ENCODE measurements at regions not wholly inside any gene's neighbourhood (a gene's known extent, or its start where the extent isn't known, plus 50 kb on each side); places are given as distances from the start of the nearest gene placed in this dataset.
"Not testable (repeated sequence)": the region's sequence is repeated elsewhere in the genome, so short reads cannot be mapped to it uniquely, and the experiment has no call there.

DNA sequence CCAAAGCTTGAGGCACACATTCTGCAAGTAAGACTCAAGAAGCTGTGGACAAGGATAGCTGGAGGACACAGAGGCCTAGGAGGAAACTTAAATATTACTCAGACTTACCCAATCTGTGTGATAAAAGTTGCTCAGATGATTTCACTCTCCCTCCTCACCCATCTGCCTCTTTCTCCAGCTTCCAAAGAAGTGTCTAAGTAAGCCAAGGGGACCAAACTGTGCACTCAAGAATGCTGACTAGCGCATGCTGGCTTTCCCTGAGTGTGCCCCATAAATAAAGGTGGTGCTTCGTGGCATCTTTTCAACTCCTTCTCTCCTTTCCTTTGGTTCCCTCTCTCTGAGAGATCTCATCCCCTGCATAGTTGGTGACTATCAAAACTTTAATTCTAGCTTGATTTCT, 211.0 kb upstream of the LMCD1 start:
- in situ Hi-C loops (cut with HindIII; ENCODE audit: low pct_unique_long_range_greater_than_20kb, low sequenced_read_pairs), result no loop called here
- DNase-seq (ENCODE audit: low read depth, low spot score), result no peak

GRCh38 chr3:8296461-8296860, 205.2 kb upstream of the LMCD1 start:
- in situ Hi-C loops (cut with HindIII; ENCODE audit: low pct_unique_long_range_greater_than_20kb, low sequenced_read_pairs), result no loop called here
- DNase-seq (ENCODE audit: low read depth, low spot score), result no peak

DNA sequence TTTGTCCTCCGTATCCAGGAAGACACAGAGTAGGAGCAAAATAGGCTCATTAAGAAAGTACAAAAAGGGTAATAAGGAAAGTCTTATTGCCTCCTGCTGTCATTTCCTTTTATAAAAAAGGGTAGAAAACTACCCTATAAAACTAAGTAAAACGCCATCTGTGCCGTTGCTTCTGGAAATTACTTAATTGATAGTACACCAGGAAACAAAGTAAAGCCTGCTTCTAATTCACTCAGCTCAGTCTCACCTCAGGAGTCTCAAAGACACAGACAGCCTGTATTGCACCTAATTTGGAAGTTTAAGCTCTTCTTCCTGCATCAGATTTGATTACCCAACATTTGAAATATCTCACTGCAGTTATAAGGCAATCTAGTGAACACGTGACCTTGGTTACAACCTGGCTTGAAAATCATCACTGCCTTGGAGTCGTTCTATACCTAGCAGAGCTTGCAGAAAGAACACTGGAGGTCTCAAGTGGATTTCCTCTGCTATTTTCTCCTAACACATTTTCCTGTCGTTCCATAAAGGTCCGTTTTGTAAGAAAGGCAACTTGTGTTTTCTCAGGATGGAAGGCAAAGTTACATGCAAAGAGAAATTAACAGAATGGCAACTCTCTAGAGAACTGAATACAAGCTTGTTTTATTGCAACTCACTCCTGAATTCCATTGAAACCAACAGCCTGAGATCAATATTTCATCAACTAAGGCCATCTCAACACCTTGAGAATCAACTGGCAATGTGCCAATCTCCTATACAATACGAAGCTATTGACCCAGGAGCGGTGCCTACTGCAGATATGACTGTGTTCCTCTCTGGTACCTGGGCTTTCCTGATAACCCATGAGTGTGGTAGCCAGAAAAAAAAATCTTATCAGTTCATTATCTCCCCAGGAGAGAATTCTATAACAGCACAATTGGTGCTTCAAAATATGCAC, 203.3 kb upstream of the LMCD1 start:
- no peak for DNase-seq (ENCODE audit: low read depth, low spot score)
- in situ Hi-C loops (cut with HindIII; ENCODE audit: low pct_unique_long_range_greater_than_20kb, low sequenced_read_pairs), result no loop called here

DNA sequence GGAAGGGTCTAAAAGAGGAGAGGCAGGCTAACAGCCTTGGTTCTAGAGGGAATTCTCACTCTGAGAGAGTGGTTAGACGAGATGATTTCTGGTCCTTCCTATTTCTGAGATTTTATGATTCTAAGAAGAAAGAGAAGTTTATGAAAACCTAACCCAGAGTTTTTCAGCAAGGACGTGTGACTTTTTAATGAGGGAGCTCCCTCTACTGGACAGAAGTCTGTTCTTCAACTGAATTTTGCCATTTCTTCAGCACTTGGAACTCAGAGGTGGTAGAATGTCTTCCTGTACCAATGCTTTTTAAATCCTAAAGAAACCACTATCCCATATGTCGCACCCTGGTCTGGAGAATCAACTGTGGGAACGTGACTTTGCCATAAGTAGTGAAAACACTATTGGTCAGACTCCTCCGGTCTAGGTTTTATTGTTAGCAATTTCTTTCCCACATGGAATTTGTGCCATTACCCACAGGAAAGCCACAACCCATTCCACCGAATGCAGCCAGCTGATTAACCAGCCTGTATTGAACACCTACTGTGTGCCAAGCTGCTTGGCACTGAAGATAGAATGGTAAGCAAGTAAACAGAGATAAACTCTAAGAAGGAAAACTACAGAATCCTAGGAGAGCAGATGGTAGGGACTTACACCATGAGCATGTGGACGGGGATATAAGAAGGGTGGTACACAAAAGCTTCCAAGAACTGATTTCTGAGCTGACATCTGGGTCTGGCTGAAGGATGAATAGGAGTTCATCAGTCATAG, 199.5 kb upstream of the LMCD1 start:
- DNase-seq (ENCODE audit: low read depth, low spot score), result peak; percentile 70
- in situ Hi-C loops (cut with HindIII; ENCODE audit: low pct_unique_long_range_greater_than_20kb, low sequenced_read_pairs), result no loop called here

- in situ Hi-C loops (cut with HindIII; ENCODE audit: low pct_unique_long_range_greater_than_20kb, low sequenced_read_pairs), result no loop called here
- DNase-seq (ENCODE audit: low read depth, low spot score), result no peak
These were observed 198.2 kb upstream of the LMCD1 start for GRCh38 chr3:8303466-8303865.

DNA sequence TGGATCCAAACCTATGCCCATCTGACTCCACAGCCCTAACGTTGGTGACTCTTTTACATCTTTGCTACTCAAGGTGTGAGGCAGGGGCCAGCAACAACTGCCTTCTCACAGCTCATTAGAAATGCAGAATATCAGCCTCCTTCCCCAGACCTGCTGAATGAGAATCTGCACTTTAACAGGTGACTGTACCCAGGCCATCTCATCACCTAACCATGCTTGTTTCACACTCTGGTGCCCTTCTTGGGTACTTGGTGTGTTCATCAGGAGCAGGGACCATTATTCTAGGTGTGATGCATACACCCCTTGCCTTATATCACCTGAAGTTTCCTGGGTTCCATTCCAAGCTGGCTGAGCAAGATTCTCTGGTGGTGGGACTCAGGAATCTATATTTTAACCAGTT, 196.3 kb upstream of the LMCD1 start:
- in situ Hi-C loops (cut with HindIII; ENCODE audit: low pct_unique_long_range_greater_than_20kb, low sequenced_read_pairs), result no loop called here
- no peak for DNase-seq (ENCODE audit: low read depth, low spot score)

DNA sequence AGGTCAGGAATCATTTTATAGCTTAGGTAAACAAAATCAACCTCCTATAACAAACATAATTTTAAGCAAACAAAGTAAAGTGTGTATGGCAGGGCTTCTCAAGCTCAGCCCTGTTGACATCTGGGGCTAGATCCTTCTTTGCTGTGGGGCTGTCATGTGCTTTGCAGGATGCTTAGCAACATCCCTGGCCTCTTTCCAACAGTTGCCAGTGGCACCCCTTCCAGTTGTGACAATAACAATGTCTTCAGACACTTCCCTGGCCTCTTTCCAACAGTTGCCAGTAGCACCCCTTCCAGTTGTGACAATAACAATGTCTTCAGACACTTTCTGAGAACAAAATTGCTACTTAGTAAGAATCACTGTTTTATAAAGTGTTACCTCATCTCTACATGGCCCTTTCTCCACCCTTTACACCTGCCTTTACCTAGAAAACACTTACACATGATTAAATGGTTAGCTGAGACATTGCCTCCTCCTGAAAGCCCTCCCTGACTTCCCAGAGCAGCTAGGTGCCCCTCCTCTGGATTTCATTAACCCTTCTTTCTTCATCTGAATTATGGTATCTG, 194.0 kb upstream of the LMCD1 start:
- DNase-seq (ENCODE audit: low read depth, low spot score), result no peak
- in situ Hi-C loops (cut with HindIII; ENCODE audit: low pct_unique_long_range_greater_than_20kb, low sequenced_read_pairs), result no loop called here

- in situ Hi-C loops (cut with HindIII; ENCODE audit: low pct_unique_long_range_greater_than_20kb, low sequenced_read_pairs), result no loop called here
- no peak for DNase-seq (ENCODE audit: low read depth, low spot score)
These were observed 190.3 kb upstream of the LMCD1 start for GRCh38 chr3:8311321-8311720.

DNA sequence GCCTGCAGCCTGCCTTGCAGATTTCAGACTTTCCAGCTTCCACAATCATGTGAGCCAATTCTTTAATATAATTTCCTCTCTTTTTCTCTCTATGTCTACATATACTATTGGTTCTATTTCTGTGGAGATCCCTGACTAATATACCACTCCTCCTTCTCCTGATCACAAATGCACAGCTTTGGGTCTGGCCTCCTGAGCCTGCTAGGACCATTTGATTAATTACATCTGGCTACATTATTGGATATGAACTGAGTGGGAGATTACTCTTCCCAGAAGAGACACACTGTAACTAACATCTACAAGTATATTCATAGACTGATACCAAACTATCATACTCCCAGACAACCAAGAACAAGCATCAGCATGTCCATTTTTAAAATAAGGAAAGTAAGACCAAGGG, 188.9 kb upstream of the LMCD1 start:
- in situ Hi-C loops (cut with HindIII; ENCODE audit: low pct_unique_long_range_greater_than_20kb, low sequenced_read_pairs), result no loop called here
- DNase-seq (ENCODE audit: low read depth, low spot score), result no peak

- in situ Hi-C loops (cut with HindIII; ENCODE audit: low pct_unique_long_range_greater_than_20kb, low sequenced_read_pairs), result no loop called here
These were observed 187.9 kb upstream of the LMCD1 start for GRCh38 chr3:8313560-8314267.

DNA sequence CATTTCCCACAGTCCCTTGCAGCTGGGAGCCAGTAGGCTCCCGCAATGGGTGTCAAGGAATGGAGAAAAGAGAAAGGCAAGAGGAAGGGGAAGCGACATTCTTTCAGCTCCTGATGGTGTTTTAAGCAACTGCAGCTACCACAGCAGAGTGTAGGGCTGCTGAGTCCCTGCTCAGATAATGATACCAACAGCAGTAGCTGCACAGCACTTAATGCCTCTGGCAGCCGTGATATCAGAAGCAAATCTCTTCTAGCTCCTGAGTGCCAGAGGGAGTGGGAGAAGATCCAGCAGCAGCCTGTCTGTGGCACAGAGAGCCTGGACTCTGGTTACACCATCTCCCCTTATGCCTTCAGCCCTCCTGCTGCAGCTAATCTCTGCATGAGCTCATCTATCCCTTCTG, 186.1 kb upstream of the LMCD1 start:
- in situ Hi-C loops (cut with HindIII; ENCODE audit: low pct_unique_long_range_greater_than_20kb, low sequenced_read_pairs); DNase-seq (ENCODE audit: low read depth, low spot score): not testable (repeated sequence)

More at GRCh38 chr3:8313560-8314267, 187.9 kb upstream of the LMCD1 start:
- DNase-seq (ENCODE audit: low read depth, low spot score), result no peak

GRCh38 chr3:8317661-8318649, 183.7 kb upstream of the LMCD1 start:
- no peak for DNase-seq (ENCODE audit: low read depth, low spot score)

DNA sequence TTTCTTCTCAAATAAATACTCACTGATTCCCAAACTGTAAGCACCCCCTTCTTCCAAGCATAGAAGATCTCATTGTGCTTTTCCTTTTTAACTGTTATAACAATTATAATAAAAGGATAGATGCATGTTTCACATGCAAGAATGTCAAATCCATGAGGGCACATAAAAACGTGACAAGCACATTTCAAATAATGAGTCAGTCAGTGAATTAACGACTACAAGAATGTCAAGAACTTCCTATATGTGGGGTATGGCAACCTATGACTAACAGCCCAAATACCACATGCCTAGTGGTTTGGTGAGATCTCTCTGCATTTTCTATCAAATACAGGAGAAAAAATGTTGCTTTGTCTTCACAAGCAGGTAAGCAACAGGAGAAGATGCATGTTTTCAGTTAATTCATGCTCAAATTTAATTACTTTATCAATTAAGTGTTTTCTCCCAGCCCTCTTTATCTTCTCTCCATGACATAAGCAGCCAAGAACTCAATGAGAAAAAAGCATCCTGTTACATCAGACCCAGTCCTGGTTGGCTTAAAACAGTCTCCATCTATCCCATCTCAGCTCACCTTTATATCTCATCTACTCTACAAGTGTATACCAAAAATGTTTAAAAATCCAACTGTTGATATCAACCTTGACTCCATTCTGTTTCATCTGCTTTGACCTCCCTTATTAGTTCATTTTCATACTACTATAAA, 181.5 kb upstream of the LMCD1 start:
- DNase-seq (ENCODE audit: low read depth, low spot score), result no peak
- in situ Hi-C loops (cut with HindIII; ENCODE audit: low pct_unique_long_range_greater_than_20kb, low sequenced_read_pairs), result no loop called here

More at GRCh38 chr3:8317661-8318649, 183.7 kb upstream of the LMCD1 start:
- in situ Hi-C loops (cut with HindIII; ENCODE audit: low pct_unique_long_range_greater_than_20kb, low sequenced_read_pairs), result no loop called here

DNA sequence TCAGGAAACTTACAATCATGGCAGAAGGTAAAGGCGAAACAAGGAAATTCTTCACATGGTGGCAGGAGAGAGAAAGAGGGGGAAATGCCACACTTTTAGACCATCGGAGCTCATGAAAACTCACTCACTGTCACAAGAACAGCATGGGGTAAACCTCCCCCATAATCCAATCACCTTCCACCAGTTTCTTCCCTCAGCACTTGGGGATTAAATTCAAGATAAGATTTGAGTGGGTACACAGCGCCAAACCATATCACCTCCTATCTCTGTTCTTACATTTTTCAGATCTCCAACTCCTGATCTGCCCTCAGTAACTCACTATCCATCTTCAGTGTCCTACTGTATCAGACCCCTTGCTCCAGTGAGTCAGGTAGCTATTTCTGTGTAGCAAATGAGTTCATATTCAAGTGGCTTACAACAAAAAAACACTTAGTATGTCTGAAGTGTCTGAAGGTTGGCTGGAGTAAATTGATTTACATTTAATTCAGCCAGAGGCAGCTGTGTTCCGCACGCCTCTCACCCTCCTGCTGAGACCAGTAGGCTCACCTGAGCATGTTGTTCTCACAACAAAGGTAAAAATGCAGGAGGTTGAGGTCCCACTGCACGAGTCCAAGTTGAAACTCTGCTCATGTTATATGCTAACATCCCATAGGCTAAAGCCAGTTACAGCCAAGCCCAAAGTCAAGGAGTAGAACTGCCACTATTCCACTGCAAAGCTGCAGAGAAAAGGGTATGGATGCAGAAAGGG, 180.7 kb upstream of the LMCD1 start:
- DNase-seq (ENCODE audit: low read depth, low spot score), result no peak
- in situ Hi-C loops (cut with HindIII; ENCODE audit: low pct_unique_long_range_greater_than_20kb, low sequenced_read_pairs), result no loop called here

DNA sequence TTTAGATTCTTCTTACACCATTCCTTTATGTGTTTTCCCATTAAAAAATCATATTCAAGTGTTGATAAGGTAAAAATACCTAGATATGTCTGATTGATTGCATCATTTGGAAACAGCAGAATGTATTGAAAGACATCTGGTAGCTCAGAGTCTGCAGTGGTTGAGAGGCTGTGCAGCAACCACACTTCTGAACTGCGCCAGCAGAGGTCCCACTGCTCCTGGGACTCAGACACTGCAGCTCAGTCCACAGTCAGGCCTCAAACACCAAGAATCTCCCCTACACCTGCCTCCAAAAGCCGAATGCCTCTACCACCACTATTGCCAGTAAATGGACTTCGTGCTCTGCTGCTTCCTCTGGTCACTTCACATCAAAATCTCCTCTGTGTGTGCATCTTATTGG, 176.9 kb upstream of the LMCD1 start:
- DNase-seq (ENCODE audit: low read depth, low spot score), result peak; percentile 69

GRCh38 chr3:8325306-8325705, 176.3 kb upstream of the LMCD1 start:
- in situ Hi-C loops (cut with HindIII; ENCODE audit: low pct_unique_long_range_greater_than_20kb, low sequenced_read_pairs), result no loop called here
- no peak for DNase-seq (ENCODE audit: low read depth, low spot score)

More for the DNA sequence above, 176.9 kb upstream of the LMCD1 start:
- in situ Hi-C loops (cut with HindIII; ENCODE audit: low pct_unique_long_range_greater_than_20kb, low sequenced_read_pairs), result no loop called here
